ENCODE measurements at regions not wholly inside any gene's neighbourhood (a gene's known extent, or its start where the extent isn't known, plus 50 kb on each side); places are given as distances from the start of the nearest gene placed in this dataset.

GRCh38 chr13:62085337-62086229, 669.9 kb upstream of the PCDH20 start:
- no peak for TF ChIP-seq CTCF (IDR thresholded peaks at IDR 0.05; ENCODE audit: borderline replicate concordance, insufficient read depth, low read depth, low read length)
- no peak overlapping the region for H3K4me3 ChIP-seq (ENCODE audit: low read depth, low read length)

GRCh38 chr13:62084728-62085127, 669.1 kb upstream of the PCDH20 start:
- H3K4me3 ChIP-seq (ENCODE audit: low read depth, low read length): no peak overlapping the region
- no peak for TF ChIP-seq CTCF (IDR thresholded peaks at IDR 0.05; ENCODE audit: borderline replicate concordance, insufficient read depth, low read depth, low read length)

GRCh38 chr13:62067821-62068220, 652.2 kb upstream of the PCDH20 start:
- no peak for TF ChIP-seq CTCF (IDR thresholded peaks at IDR 0.05; ENCODE audit: borderline replicate concordance, insufficient read depth, low read depth, low read length)

GRCh38 chr13:62065016-62065415, 649.4 kb upstream of the PCDH20 start:
- no peak for TF ChIP-seq CTCF (IDR thresholded peaks at IDR 0.05; ENCODE audit: borderline replicate concordance, insufficient read depth, low read depth, low read length)
- H3K4me3 ChIP-seq (ENCODE audit: low read depth, low read length): no peak overlapping the region

More at GRCh38 chr13:62067821-62068220, 652.2 kb upstream of the PCDH20 start:
- no peak overlapping the region for H3K4me3 ChIP-seq (ENCODE audit: low read depth, low read length)

GRCh38 chr13:62061751-62062150, 646.1 kb upstream of the PCDH20 start:
- H3K4me3 ChIP-seq (ENCODE audit: low read depth, low read length): no peak overlapping the region
- no peak for TF ChIP-seq CTCF (IDR thresholded peaks at IDR 0.05; ENCODE audit: borderline replicate concordance, insufficient read depth, low read depth, low read length)

GRCh38 chr13:62060570-62060969, 644.9 kb upstream of the PCDH20 start:
- no peak for TF ChIP-seq CTCF (IDR thresholded peaks at IDR 0.05; ENCODE audit: borderline replicate concordance, insufficient read depth, low read depth, low read length)
- H3K4me3 ChIP-seq (ENCODE audit: low read depth, low read length): no peak overlapping the region

GRCh38 chr13:62057286-62057685, 641.6 kb upstream of the PCDH20 start:
- no peak overlapping the region for H3K4me3 ChIP-seq (ENCODE audit: low read depth, low read length)
- TF ChIP-seq CTCF (IDR thresholded peaks at IDR 0.05; ENCODE audit: borderline replicate concordance, insufficient read depth, low read depth, low read length): no peak
